ENCODE measurements at regions not wholly inside any gene's neighbourhood (a gene's known extent, or its start where the extent isn't known, plus 50 kb on each side); places are given as distances from the start of the nearest gene placed in this dataset.
"Not testable (repeated sequence)": the region's sequence is repeated elsewhere in the genome, so short reads cannot be mapped to it uniquely, and the experiment has no call there.

DNA sequence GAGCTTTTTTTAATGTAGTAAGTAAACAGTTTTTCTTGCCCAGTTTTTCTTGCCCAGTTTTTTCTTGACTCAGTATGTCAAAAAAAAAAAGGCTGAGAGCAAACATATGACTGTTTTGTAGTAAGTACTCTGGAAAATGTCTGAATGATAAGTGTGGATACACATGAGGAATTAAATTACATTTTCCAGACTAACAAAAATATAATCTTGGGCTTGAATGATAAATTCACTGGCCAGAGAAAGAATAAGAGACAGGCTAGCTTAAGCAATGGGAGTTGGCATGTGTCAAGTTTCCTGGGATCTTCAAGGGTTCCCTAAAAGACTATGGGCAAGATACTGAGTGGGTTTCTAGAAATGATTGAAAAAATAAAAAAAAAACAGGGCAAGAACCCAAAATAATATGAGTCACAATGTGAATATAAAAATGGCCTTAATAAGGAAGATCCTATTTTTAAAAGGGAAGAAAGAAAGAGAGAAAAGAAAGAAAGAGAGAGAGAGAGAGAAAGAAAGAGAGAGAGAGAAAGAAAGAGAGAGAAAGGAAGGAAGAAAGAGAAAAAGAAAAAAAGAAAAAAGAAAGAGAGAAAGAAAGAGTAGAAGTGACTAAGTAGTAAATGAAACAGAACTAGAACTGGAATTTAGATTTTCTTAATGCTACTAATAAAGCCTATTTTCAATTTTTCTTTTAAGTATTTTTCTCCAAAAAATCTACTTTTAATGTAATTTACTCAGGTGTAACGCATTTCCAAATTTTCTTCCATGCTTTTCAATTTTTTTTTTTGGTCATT, 60.2 kb downstream of the TFPI2 start:
- DNase-seq, result no peak

DNA sequence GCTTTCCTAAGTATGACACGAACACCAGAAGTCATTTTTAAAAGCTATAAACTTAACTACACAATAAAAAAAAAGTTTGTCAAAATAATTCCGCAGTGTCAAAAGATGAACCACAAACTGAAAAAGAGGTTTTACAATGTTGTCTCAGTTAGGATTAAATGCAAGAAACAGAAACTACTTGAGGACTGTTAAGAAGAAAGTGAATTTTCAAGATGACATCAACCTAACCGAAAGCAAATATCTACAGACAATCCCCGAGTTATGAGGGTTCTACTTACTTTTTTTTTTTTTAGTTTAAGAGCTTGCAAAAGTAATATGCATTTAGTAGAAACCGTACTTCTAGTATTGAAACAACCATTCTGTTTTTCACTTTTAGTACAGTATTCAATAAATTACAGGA, 62.3 kb downstream of the TFPI2 start:
- DNase-seq, result no peak

DNA sequence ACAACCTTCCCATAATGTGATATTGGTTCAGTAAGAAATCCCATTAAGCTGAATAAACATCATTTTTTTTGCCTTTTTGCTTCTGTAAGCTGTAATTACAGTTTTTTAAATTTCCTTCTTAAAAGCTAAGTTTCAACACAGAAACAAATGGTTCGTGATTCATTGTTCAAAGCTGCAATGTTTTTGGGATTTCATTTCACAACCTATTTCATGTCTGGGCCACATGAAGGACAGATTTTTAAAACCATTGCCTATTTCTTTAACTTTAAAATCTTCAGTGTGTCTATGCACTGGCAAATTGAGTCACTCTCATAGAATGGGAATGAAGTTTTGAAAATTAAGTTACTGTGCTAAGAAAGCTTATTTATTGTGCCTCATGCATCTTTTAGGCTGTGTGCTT, 66.9 kb downstream of the TFPI2 start:
- DNase-seq, result no peak

DNA sequence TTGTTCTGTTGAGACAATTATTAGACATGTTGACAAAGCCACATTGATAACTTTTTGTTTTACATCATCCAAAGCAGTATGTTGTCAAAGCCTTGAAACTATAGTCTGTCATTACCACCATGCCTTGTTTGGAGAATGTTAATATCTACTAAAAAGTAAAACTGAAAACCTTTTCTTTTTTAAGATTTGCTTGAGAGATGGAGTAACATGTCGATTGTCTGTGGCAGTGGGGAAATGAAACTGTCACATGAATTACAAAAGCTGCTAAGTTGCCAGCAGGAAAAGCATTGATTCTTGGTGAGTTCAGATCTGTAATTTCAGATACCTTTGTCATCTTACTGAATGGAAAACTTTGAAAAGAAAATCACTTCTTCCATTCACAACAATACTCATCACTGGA, 69.1 kb downstream of the TFPI2 start:
- DNase-seq, result no peak

DNA sequence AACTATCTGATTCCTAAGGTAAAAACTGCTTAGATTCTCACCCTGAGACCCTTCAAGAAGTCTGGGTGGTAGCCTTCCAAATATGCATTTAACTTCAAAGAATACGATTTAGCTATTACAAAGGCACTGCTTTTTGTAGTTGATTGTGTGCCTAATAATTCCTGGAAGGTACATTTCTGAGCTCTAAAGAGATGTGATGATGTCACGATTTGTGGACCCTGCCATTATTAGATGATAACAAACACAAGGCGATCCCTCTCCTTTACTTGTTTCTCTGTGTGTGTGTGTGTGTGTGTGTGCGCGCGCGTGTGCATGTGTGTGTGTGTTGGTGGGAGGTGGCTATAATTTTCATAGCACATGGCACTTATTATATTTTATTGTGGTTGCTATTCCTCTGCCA, 70.9 kb downstream of the TFPI2 start:
- no peak for DNase-seq

DNA sequence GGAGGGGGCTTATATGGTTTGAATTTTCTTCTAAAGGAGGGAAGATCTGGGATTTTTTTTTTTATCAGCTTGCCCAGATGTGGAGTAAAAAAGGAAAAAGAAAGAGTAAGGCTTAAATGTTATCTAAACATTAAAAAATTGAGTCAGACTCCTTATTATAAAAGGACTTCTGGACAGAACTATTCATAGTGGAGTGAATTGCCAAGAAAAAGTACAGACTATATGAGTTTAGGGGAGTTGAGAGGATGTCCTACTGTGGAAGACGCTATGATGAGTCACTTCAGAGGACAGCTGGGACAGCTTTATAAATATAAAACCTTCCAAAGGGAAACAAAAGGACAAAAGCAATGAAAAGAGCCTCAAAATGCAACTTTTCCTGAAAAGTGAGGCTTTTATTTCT, 73.0 kb downstream of the TFPI2 start:
- DNase-seq, result no peak

DNA sequence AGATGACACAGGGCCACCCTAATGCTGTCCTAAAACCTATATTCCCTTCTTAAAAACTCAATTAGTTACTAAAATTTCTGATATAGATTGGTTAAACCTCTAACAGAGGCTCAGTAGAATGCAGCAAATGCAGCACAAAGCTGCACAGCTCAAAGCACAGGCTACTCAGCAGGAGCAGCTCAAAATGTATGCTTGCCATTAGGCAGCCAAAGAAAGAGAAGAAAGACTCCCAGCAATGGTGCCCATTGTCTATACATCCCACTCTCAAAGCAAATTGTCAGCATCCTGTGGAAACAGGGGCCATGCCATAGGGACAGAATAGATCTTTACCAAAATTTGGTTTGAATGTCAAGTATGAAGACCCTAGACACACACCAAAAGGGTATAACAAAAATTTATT, 73.5 kb downstream of the TFPI2 start:
- no peak for DNase-seq

DNA sequence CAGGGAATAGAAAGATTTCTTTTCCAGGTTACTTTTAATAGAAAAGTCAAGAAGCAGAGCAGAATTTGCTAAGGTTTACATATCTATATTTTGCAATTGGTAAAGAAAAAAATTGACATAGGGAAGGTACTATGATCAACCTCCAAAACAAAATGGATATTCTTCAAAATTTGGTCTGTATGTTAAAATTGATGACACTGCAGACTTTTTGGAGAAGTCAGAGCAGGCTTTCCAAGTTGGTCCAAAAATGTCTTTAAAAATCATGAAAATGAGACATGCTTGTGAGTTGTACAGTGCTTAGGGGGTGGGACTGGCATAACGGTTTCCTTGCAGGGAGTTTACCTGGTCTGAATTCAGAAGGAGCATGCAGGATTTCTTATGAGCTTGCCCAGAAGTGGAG, 77.0 kb downstream of the TFPI2 start:
- no peak for DNase-seq

DNA sequence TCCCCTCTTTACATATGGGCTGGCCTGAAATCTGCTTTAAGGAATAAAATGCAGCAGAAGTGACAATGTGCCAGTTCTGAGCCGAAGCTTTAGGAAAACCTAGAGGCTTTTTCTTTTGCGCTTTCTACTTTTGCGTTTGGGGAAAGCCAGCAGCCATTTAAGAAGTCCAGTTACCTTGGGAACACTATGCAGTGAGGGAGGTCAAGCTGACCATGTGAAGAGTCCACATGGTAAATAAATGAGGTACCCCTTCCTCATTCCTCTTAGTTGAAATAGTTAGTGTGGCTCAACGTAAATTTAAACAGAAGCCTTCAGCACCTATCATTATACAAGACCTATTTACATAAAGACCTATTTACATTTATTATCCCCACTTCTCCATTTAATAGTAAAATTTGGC, 78.5 kb downstream of the TFPI2 start:
- no peak for DNase-seq

DNA sequence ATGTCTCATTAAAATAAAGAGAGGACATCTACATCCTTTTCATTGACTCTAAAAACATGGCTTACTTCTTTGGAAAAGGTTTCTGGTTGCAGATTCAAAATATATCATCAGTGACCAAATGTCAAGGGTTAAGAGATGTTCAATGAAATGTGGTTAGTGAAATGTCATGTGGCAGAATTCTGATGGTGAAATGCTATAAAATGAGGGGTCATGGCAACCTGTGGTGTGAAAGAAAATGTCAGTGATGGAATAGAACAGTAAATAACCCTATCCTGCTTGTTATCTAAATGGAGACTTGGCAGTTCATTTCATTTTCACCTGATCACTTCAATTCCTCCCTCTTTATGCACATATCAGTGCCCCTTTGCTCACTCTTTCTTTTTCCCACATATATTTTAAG, 79.4 kb downstream of the TFPI2 start:
- DNase-seq, result no peak

DNA sequence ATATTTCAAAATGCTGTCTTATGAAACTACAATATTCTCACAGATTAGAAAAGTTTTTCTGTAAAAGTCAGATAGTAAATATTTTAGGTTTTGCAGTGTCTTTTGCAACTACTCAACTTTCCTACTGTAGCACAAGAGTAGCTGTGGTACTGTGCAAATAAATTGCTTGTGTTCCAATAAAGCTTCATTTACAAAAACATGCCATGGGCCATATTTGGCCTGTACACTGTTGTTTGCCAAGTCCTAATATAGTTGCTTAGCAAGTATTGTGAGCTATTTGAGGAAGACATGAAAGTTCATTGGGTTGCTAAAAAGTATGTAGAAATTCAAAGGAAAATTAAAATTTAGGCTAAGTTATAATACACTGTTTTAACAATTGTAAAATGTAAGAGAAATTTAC, 80.0 kb downstream of the TFPI2 start:
- no peak for DNase-seq

DNA sequence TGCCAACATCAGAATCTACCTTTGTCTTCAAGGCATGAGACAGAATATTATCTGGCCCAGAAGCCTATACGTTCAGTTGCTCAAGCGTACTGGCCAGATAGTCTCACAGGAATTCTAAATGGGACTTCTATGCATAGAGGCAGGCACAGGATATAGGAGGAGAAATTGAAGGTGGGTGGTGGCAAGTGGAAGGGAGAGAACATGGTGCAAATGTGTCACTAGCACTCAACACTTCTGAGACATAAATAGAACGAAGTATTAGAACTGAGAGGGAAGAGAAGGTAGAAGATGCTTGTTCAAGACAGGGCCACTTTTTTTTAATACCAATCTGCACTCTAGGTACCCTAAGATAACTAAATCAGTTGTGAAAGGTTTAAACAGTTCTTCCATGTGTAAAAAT, 85.8 kb downstream of the TFPI2 start:
- no peak for DNase-seq

DNA sequence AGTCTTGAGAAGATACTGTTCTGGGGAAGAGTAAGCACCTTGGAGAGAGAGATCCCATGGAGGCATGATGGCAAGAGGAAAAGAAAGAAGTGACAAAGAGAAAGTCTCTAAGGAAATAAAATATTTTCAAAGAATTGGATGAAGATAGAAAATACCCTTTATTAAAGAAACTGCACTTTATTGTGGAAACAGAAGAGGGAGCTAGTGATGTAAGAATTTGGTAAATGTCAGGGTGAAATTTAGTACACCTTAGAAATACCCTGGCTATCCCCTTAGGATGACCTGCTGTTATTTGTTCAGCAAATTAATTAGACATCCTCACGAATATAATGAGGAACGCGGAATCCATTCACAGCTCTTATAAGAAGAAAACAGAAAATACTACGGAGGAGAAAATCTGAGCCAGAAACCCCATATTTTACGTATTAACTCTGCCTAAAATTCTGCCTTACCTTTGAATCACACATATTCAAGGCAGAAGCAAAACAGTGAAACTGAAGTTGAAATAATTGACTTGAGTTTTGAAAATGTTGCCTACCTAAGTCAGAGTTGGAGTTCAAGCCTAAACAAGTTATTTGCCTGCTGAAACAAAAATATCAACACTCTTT, 90.7 kb downstream of the TFPI2 start:
- DNase-seq, result no peak

DNA sequence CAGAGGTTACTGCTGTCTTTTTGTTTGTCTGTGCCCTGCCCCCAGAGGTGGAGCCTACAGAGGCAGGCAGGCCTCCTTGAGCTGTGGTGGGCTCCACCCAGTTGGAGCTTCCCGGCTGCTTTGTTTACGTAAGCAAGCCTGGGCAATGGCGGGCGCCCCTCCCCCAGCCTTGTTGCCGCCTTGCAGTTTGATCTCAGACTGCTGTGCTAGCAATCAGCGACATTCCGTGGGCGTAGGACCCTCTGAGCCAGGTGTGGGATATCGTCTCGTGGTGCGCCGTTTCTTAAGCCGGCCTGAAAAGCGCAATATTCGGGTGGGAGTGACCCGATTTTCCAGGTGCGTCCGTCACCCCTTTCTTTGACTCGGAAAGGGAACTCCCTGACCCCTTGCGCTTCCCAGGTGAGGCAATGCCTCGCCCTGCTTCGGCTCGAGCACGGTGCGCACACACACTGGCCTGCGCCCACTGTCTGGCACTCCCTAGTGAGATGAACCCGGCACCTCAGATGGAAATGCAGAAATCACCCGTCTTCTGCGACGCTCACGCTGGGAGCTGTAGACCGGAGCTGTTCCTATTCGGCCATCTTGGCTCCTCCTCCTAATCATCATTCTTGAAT, 97.4 kb downstream of the TFPI2 start:
- not testable (repeated sequence) for DNase-seq

DNA sequence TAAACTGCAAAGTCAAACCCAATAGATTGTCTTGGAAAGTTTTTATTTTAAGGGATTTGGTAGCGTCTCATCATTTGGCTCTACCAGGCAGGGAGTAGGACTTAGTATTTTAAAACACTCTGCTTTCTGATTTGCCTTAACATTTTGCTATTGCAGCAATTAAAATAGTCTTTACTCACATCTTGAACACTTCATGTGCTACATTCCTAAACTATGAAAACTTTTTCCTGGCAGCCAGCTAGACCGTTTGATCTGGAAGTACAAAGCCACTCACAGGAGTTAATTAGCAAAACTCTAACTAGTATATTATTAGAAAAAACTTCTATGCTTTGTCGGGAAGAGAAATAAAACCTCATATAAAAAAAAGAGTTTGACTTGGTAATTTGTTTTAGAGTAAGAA, 111.4 kb downstream of the TFPI2 start:
- no peak for DNase-seq

DNA sequence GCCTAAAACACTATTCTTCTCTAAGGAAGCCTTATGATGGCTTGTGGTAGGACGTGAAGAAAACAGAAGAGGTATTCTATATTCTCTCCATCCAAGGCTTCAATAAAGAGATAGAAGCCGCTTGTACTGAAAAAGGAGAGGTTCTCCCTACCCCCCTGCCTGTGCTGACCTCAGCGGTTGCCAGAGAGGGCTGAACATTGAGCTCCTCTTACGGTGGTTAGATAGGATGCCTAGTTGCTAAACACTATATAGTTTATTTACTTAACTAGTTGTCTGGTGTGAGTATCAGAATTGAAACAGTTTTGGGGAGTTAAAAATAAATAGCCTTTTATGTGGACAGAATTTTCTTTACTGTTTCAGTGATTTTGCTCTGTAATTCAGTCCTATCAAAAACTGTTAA, 112.2 kb downstream of the TFPI2 start:
- DNase-seq, result no peak

DNA sequence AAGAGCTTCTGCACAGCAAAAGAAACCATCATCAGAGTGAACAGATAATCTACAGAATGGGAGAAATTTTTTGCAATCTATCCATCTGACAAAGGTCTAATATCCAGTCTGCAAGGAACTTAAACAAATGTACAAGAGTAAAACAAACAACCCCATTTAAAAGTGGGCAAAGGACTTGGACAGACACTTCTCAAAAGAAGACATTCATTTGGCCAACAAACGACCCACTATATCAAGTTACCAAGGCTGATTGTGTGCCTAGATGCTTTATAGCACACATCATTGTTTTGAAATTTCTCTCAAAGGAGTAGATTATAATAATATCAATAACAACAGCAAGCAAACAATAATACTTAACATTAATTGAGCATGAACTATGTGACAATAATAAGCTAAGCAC, 117.1 kb downstream of the TFPI2 start:
- no peak for DNase-seq

DNA sequence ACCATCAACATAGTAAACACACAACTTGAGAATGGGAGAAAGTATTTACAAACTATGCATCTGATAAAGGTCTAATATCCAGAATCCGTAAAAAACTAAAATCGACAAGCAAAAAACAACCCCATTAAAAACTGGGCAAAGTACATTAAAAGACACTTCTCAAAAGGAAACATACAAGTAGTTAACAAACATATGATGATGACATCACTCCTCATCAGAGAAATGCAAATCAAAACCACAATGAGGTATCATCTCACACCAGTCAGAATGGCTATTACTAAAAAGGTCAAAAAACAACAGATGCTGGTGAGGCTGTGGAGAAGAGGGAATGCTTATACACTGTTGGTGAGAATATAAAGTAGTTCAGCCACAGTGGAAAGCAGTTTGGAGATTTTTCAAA, 125.1 kb downstream of the TFPI2 start:
- DNase-seq, result no peak

DNA sequence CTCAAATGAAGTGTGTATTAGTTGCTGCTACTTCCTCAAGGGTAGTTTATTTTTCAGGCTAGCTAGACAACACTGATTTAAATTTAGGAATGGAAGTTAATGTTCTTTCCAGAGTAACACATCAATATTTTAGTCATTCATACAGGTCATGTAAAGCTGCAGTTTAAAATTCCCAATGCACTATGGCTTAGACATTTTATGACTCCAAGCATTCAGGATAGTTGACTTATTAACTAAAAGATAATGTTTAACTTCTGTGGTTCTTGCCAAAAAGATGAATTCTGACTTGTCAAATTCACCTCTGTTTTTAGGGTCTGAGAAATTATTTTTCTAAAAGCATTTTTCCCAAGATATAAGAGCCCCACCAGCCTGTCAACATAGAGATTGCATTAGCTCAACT, 131.9 kb downstream of the TFPI2 start:
- no peak for DNase-seq

DNA sequence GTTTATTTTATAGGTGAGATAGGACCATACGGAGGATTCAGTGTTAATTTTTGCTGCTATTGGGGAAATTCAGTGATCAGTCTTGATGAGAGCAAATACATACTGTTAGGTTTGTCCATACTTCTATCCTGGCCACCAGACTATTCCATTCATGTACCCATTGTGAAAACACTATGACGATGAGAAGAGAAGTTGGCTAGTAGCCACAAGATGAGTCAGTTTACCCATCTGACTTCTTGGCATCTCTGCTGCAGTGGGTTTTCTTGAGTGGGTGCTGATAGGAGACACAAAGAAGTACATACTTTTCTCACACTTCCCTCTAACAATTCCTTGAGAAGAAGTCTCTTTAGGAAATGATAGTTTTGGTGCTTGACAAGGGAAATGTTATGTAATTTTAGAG, 133.1 kb downstream of the TFPI2 start:
- no peak for DNase-seq

DNA sequence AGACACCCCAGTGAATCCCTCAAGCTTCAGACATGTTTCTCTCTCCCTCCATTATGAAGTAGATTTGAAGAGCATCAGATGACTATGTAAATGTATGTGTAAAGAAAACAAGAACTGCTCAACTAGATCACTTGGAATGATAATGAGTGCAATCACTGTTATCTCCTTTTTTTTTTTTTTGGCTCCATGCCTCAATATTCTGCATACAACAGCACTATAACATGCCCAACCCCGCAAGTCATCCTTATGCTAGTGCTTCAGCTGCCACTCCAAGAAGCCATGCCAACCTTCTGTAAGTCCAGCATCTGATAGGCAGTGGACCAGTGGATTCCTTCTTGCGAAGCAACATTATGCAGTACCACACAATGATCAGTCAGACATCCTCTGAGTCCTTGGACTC, 133.7 kb downstream of the TFPI2 start:
- DNase-seq, result no peak

DNA sequence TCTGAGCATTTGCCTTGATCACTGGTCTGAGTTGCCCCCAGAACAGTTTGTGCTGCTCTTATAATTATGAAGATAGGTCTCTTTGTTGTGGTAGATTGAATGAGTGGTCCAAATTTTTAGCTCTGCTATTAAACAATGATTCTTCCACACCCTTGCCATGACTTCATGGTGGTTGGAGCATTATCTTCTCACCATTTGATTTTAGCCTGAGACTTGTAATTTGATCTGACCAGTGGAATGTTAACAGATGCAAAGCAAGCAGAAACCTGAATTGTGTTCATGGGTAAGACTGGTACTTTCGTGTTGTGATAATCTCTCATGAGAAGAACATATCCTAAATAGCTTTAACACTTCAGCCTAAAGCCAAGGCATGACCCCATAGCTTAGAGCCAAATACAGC, 139.1 kb downstream of the TFPI2 start:
- no peak for DNase-seq

DNA sequence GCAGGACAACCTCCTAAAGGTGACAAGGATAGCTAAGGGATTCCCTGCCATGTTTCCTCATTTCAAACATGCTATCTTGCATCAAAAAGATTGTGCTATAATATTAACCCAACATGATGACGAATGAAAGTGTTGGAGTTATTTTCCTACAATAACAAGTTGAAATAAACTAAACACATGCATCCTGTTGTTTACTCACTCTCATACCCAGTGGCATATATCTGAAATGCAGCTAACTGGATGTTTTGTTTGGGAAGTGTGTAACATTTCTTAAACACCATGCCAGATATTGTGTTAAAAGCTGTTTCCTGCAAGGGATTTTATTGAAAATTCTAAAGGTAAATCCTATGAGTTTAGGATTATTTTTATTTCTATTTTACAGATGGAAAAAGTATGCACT, 139.6 kb downstream of the TFPI2 start:
- DNase-seq, result no peak

DNA sequence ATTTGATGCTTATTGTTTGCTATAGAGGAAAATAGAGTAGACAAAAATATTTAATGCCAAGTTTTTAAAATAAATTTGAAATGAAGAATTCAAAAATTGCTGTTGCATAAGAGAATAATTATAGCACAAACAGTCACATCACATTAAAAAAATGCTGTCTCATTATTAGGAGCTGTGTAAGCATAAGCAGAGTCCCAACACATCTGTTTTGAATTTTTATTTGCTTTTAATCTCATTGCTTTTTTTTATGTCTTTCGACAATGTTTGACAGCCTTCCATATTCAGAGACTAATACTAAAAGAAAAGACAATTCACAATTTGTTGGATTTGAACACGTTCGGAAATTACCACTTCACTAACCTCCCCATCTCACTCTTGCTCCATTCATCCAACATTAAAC, 143.5 kb downstream of the TFPI2 start:
- DNase-seq, result no peak

DNA sequence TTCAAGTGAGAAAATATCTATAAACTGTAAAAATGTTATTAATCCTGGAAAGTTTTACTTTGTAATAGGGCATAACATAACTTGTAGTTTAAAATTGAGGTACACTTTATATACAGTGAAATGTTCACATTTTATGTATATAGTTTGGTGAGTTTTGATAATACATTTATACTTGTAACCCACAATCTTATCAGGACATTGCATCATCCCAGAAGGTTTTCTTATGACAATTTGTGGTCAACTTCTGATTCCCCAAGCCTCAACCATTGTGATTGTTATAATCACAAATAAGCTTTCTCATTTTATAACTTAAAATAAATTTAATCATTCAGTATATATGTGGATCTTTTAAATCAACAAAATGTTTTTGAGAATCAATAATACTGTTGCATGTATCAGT, 151.1 kb downstream of the TFPI2 start:
- no peak for DNase-seq

All from activated T-cell treated with anti-CD3 and anti-CD28 coated beads, Interleukin-2, amount 50 U/mL, for 48 hours (primary cell).